K562 (cell line): ENCODE measurements at regions not wholly inside any gene's neighbourhood (a gene's known extent, or its start where the extent isn't known, plus 50 kb on each side); places are given as distances from the start of the nearest gene placed in this dataset.
"Not testable (repeated sequence)": the region's sequence is repeated elsewhere in the genome, so short reads cannot be mapped to it uniquely, and the experiment has no call there.

ENCODE experiments used
- ATAC-seq: fragments of 200-7000 bp; cut with Tn5 transposase; 3 replicates; pipeline ENCODE4 v1.9.1; 2020; ENCODE audit warnings: moderate library complexity
- BruUV-seq: library from RNA; stranded (reverse); fragments of 400-500 nt; replicated peaks from 2 replicates; lab custom pipeline; 2021; lab: Mats Ljungman, UMichigan
- CTCF ChIA-PET: fragments of 300-600 bp; formaldehyde crosslinking; extraction: SDS; loops from one replicate; lab custom pipeline; 2021; ENCODE audit warnings: low intra/inter-chr PET ratio; lab: Yijun Ruan, JAX
- POLR2A ChIA-PET: fragments of 300-600, 350-650 bp; sonication (Branson Sonifier 250); formaldehyde crosslinking; extraction: SDS; loops from one replicate; lab custom pipeline; 2021; ENCODE audit warnings: antibody characterized with exemption, inconsistent platforms; lab: Yijun Ruan, JAX
- DNase-seq, 4 experiments: peaks; one replicate each; pipeline versions ENCODE4 v3.0.0 to v3.0.0-alpha.2; 2011 to 2018; ENCODE audit warnings: low spot score in 3 of 4, mixed read lengths in 3 of 4; ENCODE audit errors: extremely low read depth in 1 of 4
- FAIRE-seq: peaks from 2 replicates; lab custom pipeline; 2011; peaks lifted over from hg19 to GRCh38; lab: Jason Lieb, UNC
- H2AFZ ChIP-seq: 2 replicates; pipeline ENCODE4 v1.6.0; 2011; ENCODE audit warnings: low read depth, low read length, control low read depth, inconsistent platforms
- H3K27ac ChIP-seq: fragments of 200-600 bp; 3 replicates; pipeline ENCODE4 v1.8.0; 2011; ENCODE audit warnings: low read depth, mild to moderate bottlenecking, control low read depth, inconsistent platforms, low read length, moderate library complexity, mixed read lengths; ENCODE audit errors: extremely low read depth
- H3K27me3 ChIP-seq, 2 experiments: fragments of 300-600 bp in 1 of 2; 2 replicates in 1 of 2; 3 replicates in 1 of 2; pipeline versions ENCODE4 v1.6.0 to v1.8.0; 2011; ENCODE audit warnings: inconsistent platforms in 2 of 2, low read length in 2 of 2, mild to moderate bottlenecking in 1 of 2, mixed read lengths in 1 of 2, moderate library complexity in 1 of 2; ENCODE audit not compliant: control insufficient read depth in 2 of 2, insufficient read depth in 2 of 2
- H3K36me3 ChIP-seq: fragments of 300-600 bp; 3 replicates; pipeline ENCODE4 v1.8.0; 2011; ENCODE audit warnings: mild to moderate bottlenecking, low read length, inconsistent platforms; ENCODE audit not compliant: control insufficient read depth, insufficient read depth
- H3K4me1 ChIP-seq, 2 experiments: fragments of 200-600 bp in 1 of 2; replicated peaks in 1 of 2; 2 replicates in 1 of 2; 3 replicates in 1 of 2; pipeline versions ENCODE4 v1.5.1 to v1.8.0; 2011; ENCODE audit warnings: inconsistent platforms in 2 of 2, low read length in 2 of 2, mild to moderate bottlenecking in 1 of 2, mixed read lengths in 1 of 2, moderate library complexity in 1 of 2; ENCODE audit not compliant: control insufficient read depth in 2 of 2, insufficient read depth in 2 of 2
- H3K4me2 ChIP-seq: 2 replicates; pipeline ENCODE4 v1.6.1; 2011; ENCODE audit warnings: low read length, control low read depth, inconsistent platforms, mixed read lengths; ENCODE audit not compliant: insufficient read depth
- H3K4me3 ChIP-seq: fragments of 200-600 bp; sonication (generic), shearing (Covaris generic); 2 replicates; pipeline ENCODE4 v1.5.1; 2016; ENCODE audit warnings: control low read depth, inconsistent platforms
- H3K79me2 ChIP-seq: fragments of 200-600 bp; 3 replicates; pipeline ENCODE4 v1.8.0; 2011; ENCODE audit warnings: low read length, inconsistent platforms; ENCODE audit not compliant: control insufficient read depth, insufficient read depth
- H3K9ac ChIP-seq, 2 experiments: 2 replicates each; pipeline versions ENCODE4 v1.6.0 to v1.6.1; 2011; ENCODE audit warnings: low read depth in 2 of 2, low read length in 2 of 2, control low read depth in 1 of 2, inconsistent platforms in 1 of 2, mild to moderate bottlenecking in 1 of 2, mixed read lengths in 1 of 2; ENCODE audit not compliant: insufficient read depth in 1 of 2
- H3K9me1 ChIP-seq: one replicate; pipeline ENCODE4 v1.6.0; 2011; ENCODE audit warnings: inconsistent platforms, mild to moderate bottlenecking, low read length, moderate library complexity; ENCODE audit not compliant: control insufficient read depth, insufficient read depth
- H3K9me3 ChIP-seq: replicated peaks from 2 replicates; pipeline ENCODE4 v1.5.1; 2011; ENCODE audit warnings: low read depth, low read length, inconsistent platforms; ENCODE audit not compliant: control insufficient read depth, insufficient read depth
- H4K20me1 ChIP-seq: replicated peaks from 2 replicates; pipeline ENCODE4 v1.6.1; 2011; ENCODE audit warnings: low read length, inconsistent platforms, mixed read lengths; ENCODE audit not compliant: control insufficient read depth, insufficient read depth
- ARID1B ChIP-seq: fragments of 450-650 bp; IDR thresholded peaks from 2 replicates; pipeline ENCODE4 v1.6.1; 2016; ENCODE audit warnings: antibody characterized with exemption, mild to moderate bottlenecking, inconsistent platforms
- ATF3 ChIP-seq, 2 experiments: fragments of 450-650 bp in 1 of 2; sonication (generic) in 1 of 2; formaldehyde crosslinking in 1 of 2; IDR thresholded peaks in 1 of 2; conservative IDR thresholded peaks in 1 of 2; 2 replicates each; pipeline versions ENCODE4 v1.6.1 to v1.8.1; 2016 to 2023; ENCODE audit warnings: mild to moderate bottlenecking in 2 of 2, moderate library complexity in 2 of 2, inconsistent platforms in 1 of 2, missing genetic modification reagents in 1 of 2
- CEBPB ChIP-seq: fragments of 450-650 bp; IDR thresholded peaks from 2 replicates; pipeline ENCODE4 v1.6.1; 2016; ENCODE audit warnings: missing genetic modification characterization, missing compliant biosample characterization
- E2F6 ChIP-seq, 2 experiments: IDR thresholded peaks; 2 replicates each; pipeline ENCODE4 v1.6.1; 2011; ENCODE audit warnings: borderline replicate concordance in 1 of 2, control low read depth in 1 of 2, low read depth in 1 of 2, low read length in 1 of 2, mild to moderate bottlenecking in 1 of 2, mixed read lengths in 1 of 2, moderate library complexity in 1 of 2; ENCODE audit not compliant: insufficient read depth in 1 of 2, insufficient read length in 1 of 2, poor library complexity in 1 of 2, severe bottlenecking in 1 of 2; ENCODE audit errors: extremely low read depth in 1 of 2
- FIP1L1 ChIP-seq: fragments of 200-400 bp; formaldehyde crosslinking; IDR thresholded peaks from 2 replicates; pipeline ENCODE4 v1.6.1; 2018; ENCODE audit warnings: mild to moderate bottlenecking, low read depth, low read length; ENCODE audit not compliant: poor library complexity, severe bottlenecking
- MTA3 ChIP-seq: fragments of 450-650 bp; formaldehyde crosslinking; IDR thresholded peaks from 2 replicates; pipeline ENCODE4 v1.6.1; 2017; ENCODE audit warnings: mild to moderate bottlenecking, borderline replicate concordance
- PRMT5 ChIP-seq: sonication (generic); formaldehyde crosslinking; IDR thresholded peaks from 2 replicates; pipeline ENCODE4 v1.5.0; 2020; ENCODE audit warnings: missing genetic modification reagents
- ZBTB5 ChIP-seq: fragments of 450-650 bp; IDR thresholded peaks from 2 replicates; pipeline ENCODE4 v1.6.1; 2017; ENCODE audit warnings: antibody characterized with exemption
- ZNF584 ChIP-seq: fragments of 200-800 bp; sonication (Bioruptor generic); IDR thresholded peaks from 2 replicates; pipeline ENCODE4 v1.6.1; 2016; ENCODE audit warnings: low read depth, mild to moderate bottlenecking, missing genetic modification characterization, missing compliant biosample characterization
- WGBS: fragments of 100-300 bp; shearing (Covaris generic); methylation state at CpG from one replicate; pipeline ENCODE4 v1.1.6; 2016; ENCODE audit warnings: low coverage, mixed read lengths; ENCODE audit not compliant: insufficient coverage; ENCODE audit errors: missing lambda C conversion rate; 5-methylcytosine and 5-hydroxymethylcytosine counted together
- in situ Hi-C: fragments of 300-500 bp; cut with MboI; formaldehyde crosslinking; loops from 4 replicates; pipeline ENCODE4 v1.15.0; 2018; ENCODE audit warnings: inconsistent platforms, mixed read lengths
- intact Hi-C: fragments of 100-400 bp; cut with micrococcal nuclease; formaldehyde crosslinking; loops from 2 replicates; pipeline ENCODE4 v1.14.2; 2022

GRCh38 chr14:23892289-23892688 is 61.3 kb upstream of the DHRS4 start:
- POLR2A ChIA-PET, in situ Hi-C loops, H3K9me3 ChIP-seq, H3K4me2 ChIP-seq, H3K4me3 ChIP-seq, H3K27ac ChIP-seq, H3K27me3 ChIP-seq, H3K9me1 ChIP-seq, CTCF ChIA-PET, H3K79me2 ChIP-seq, H3K4me1 ChIP-seq, intact Hi-C loops, ATAC-seq: not testable (repeated sequence)
- peak; percentile 50; the same call in 1 of the 2 replicates for TF ChIP-seq MTA3
- TF ChIP-seq, all 486 proteins: peak for 1; not testable (repeated sequence) for 485
- H3K9ac ChIP-seq, H3K36me3 ChIP-seq, DNase-seq, FAIRE-seq, H2AFZ ChIP-seq, BruUV-seq, H4K20me1 ChIP-seq: not testable (repeated sequence)
- WGBS: 0% methylated on average over 1 of the region's 3 CpGs

- no peak overlapping the region for H3K27ac ChIP-seq
- no TSS peak for BruUV-seq
- H3K9me3 ChIP-seq: no peaks in the 10 kb centered on the region
- no peak overlapping the region for H3K4me2 ChIP-seq
- no peak overlapping the region for H3K4me3 ChIP-seq
- no peak overlapping the region for H3K9ac ChIP-seq
- POLR2A ChIA-PET: interaction anchor here (0.6 kb wide), 1 partner anchor 12 kb away, joined by 3 read pairs; no protein-coding TSS in a partner anchor
- ATAC-seq (no peak), FAIRE-seq (no peak), DNase-seq (no peak)
- H4K20me1 ChIP-seq: no peaks in the 10 kb centered on the region
- H3K36me3 ChIP-seq: no peaks in the 10 kb centered on the region
- no peaks in the 10 kb centered on the region; a peak in 3 of 5 replicates for H3K4me1 ChIP-seq
- H3K79me2 ChIP-seq: no peaks in the 10 kb centered on the region
- CTCF ChIA-PET: no interaction called here
- no peak overlapping the region for H2AFZ ChIP-seq
- H3K27me3 ChIP-seq: no peaks in the 10 kb centered on the region; a peak in 1 of 5 replicates
- in situ Hi-C loops (no loop called here), intact Hi-C loops (loop anchor here (5.0 kb wide), 1 partner anchor 213 kb away; no protein-coding TSS in a partner anchor)
- WGBS: 6% methylated on average over 4 of the region's 4 CpGs
- no peaks in the 10 kb centered on the region for H3K9me1 ChIP-seq
- TF ChIP-seq CEBPB (tag) (no peak), ZBTB5 (no peak), ARID1B (no peak), ZNF584 (CRISPR knock-in tag) (no peak), FIP1L1 (no peak), E2F6 (IDR thresholded peaks at IDR 0.05; ENCODE audit: borderline replicate concordance in 1 of 2, extremely low read depth in 1 of 2, insufficient read depth in 1 of 2, insufficient read length in 1 of 2, low read depth in 1 of 2, low read length in 1 of 2, poor library complexity in 1 of 2, severe bottlenecking in 1 of 2) (no peak), ATF3 (IDR thresholded peaks at IDR 0.05) (no peak), ATF3 (CRISPR knock-in tag; conservative IDR thresholded peaks at IDR 0.05) (no peak), PRMT5 (no peak)
These were observed 59.1 kb upstream of the DHRS4 start for GRCh38 chr14:23894362-23895052.
